ENCODE measurements at regions not wholly inside any gene's neighbourhood (a gene's known extent, or its start where the extent isn't known, plus 50 kb on each side); places are given as distances from the start of the nearest gene placed in this dataset.

GRCh38 chr3:5735896-5736295, 548.4 kb downstream of the EDEM1 start:
- Histone ChIP-seq H3K4me3 (ENCODE audit: low read length in 3 of 3) (no peak overlapping the region), H3K9me3 (ENCODE audit: control insufficient read depth in 2 of 3, insufficient read depth in 1 of 3, low read length in 3 of 3) (no peaks in the 10 kb centered on the region)
- TF ChIP-seq, protein P1, sequence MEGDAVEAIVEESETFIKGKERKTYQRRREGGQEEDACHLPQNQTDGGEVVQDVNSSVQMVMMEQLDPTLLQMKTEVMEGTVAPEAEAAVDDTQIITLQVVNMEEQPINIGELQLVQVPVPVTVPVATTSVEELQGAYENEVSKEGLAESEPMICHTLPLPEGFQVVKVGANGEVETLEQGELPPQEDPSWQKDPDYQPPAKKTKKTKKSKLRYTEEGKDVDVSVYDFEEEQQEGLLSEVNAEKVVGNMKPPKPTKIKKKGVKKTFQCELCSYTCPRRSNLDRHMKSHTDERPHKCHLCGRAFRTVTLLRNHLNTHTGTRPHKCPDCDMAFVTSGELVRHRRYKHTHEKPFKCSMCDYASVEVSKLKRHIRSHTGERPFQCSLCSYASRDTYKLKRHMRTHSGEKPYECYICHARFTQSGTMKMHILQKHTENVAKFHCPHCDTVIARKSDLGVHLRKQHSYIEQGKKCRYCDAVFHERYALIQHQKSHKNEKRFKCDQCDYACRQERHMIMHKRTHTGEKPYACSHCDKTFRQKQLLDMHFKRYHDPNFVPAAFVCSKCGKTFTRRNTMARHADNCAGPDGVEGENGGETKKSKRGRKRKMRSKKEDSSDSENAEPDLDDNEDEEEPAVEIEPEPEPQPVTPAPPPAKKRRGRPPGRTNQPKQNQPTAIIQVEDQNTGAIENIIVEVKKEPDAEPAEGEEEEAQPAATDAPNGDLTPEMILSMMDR (IDR thresholded peaks at IDR 0.05; ENCODE audit: borderline replicate concordance, extremely low read depth, insufficient read depth) = no peak

DNA sequence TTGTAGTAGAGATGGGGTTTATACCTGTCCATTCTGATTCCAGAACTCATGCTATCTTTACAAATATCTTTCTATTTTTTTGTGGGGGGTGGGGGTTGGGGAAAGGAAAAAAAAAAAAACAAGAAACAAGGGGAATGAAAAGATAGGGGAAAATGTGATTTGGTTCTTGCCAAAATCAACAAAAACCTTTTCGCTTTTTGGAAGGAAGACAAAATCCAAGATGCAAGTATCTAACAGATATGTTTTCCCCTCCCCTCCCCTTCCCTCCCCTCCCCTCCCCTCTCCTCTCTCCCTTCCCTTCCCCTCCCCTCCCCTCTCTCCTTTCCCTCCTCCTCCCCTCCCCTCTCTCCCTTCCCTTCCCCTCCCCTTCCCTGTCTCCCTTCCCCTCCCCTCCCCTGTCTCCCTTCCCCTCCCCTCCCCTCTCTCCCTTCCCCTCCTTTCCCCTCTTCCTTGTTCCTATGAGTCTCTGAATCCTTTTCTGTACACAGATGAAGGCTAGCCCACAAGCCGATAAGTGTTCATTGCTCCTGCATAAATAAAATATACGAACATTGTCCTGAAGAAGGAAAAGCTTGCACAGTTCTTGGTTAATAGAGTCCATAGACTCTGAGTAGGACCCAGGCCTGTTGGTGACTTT, 551.9 kb downstream of the EDEM1 start:
- intact Hi-C loops (cut with DNase I) = no loop called here
- Histone ChIP-seq H3K27ac (ENCODE audit: low read depth in 2 of 2, low read length in 2 of 2) (no peak overlapping the region), H3K27me3 (ENCODE audit: control insufficient read depth, insufficient read depth, low read length) (no peaks in the 10 kb centered on the region), H3K36me3 (ENCODE audit: control insufficient read depth in 2 of 3, insufficient read depth in 3 of 3, low read length in 3 of 3) (no peaks in the 10 kb centered on the region), H3K4me3 (ENCODE audit: low read length in 3 of 3) (no peak overlapping the region), H3K4me1 (ENCODE audit: control insufficient read depth in 2 of 3, insufficient read depth in 2 of 3, low read depth in 1 of 3, low read length in 3 of 3) (no peaks in the 10 kb centered on the region), H3K9me3 (ENCODE audit: control insufficient read depth in 2 of 3, insufficient read depth in 1 of 3, low read length in 3 of 3) (no peaks in the 10 kb centered on the region), H3K9ac (ENCODE audit: low read length in 3 of 3) (no peak overlapping the region)
- TF ChIP-seq, protein P1 (IDR thresholded peaks at IDR 0.05; ENCODE audit: borderline replicate concordance, extremely low read depth, insufficient read depth) = no peak
- no peak for FAIRE-seq
- DNase-seq = no peak

More at GRCh38 chr3:5735896-5736295, 548.4 kb downstream of the EDEM1 start:
- Histone ChIP-seq H3K36me3 (ENCODE audit: control insufficient read depth in 2 of 3, insufficient read depth in 3 of 3, low read length in 3 of 3) (no peaks in the 10 kb centered on the region), H3K27ac (ENCODE audit: low read depth in 2 of 2, low read length in 2 of 2) (no peak overlapping the region), H3K4me1 (ENCODE audit: control insufficient read depth in 2 of 3, insufficient read depth in 2 of 3, low read depth in 1 of 3, low read length in 3 of 3) (no peaks in the 10 kb centered on the region), H3K9ac (ENCODE audit: low read length in 3 of 3) (no peak overlapping the region), H3K27me3 (ENCODE audit: control insufficient read depth, insufficient read depth, low read length) (no peaks in the 10 kb centered on the region)
- DNase-seq (no peak), FAIRE-seq (no peak)
- intact Hi-C loops (cut with DNase I) = no loop called here

- FAIRE-seq = no peak
- no peak overlapping the region for H3K27ac ChIP-seq (ENCODE audit: low read depth in 2 of 2, low read length in 2 of 2)
- no peaks in the 10 kb centered on the region for H3K36me3 ChIP-seq (ENCODE audit: control insufficient read depth in 2 of 3, insufficient read depth in 3 of 3, low read length in 3 of 3)
- no peak overlapping the region for H3K9ac ChIP-seq (ENCODE audit: low read length in 3 of 3)
- H3K27me3 ChIP-seq (ENCODE audit: control insufficient read depth, insufficient read depth, low read length) = no peaks in the 10 kb centered on the region
- no peak overlapping the region for H3K4me3 ChIP-seq (ENCODE audit: low read length in 3 of 3)
- intact Hi-C loops (cut with DNase I) = no loop called here
- DNase-seq = no peak
- H3K9me3 ChIP-seq (ENCODE audit: control insufficient read depth in 2 of 3, insufficient read depth in 1 of 3, low read length in 3 of 3) = no peaks in the 10 kb centered on the region
- TF ChIP-seq, protein P1 (IDR thresholded peaks at IDR 0.05; ENCODE audit: borderline replicate concordance, extremely low read depth, insufficient read depth) = no peak
- no peaks in the 10 kb centered on the region for H3K4me1 ChIP-seq (ENCODE audit: control insufficient read depth in 2 of 3, insufficient read depth in 2 of 3, low read depth in 1 of 3, low read length in 3 of 3)
Observed at GRCh38 chr3:5739949-5740348, 552.4 kb downstream of the EDEM1 start.

DNA sequence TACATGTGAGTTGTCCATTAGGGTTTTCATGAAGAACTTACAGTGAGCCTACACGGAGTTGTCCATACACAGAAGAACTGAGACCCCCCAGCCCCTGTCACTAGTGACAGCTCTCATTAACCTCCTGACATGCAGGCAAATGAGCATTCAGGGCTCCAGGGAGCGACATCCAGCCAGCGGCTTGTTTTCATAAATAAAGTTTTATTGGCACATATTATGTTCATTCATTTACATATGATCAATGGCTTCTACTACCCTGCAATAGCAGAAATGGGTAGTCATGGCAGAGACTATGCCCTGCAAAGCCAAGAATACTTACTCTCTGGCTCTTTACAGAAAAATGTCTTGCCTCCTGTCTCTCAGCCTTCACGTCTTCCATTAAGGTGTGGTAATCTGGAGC, 553.5 kb downstream of the EDEM1 start:
- H3K4me3 ChIP-seq (ENCODE audit: low read length in 3 of 3) = no peak overlapping the region
- intact Hi-C loops (cut with DNase I) = no loop called here
- TF ChIP-seq, protein P1 (IDR thresholded peaks at IDR 0.05; ENCODE audit: borderline replicate concordance, extremely low read depth, insufficient read depth) = no peak
- no peak overlapping the region for H3K27ac ChIP-seq (ENCODE audit: low read depth in 2 of 2, low read length in 2 of 2)
- no peak overlapping the region for H3K9ac ChIP-seq (ENCODE audit: low read length in 3 of 3)
- FAIRE-seq = no peak
- no peaks in the 10 kb centered on the region for H3K27me3 ChIP-seq (ENCODE audit: control insufficient read depth, insufficient read depth, low read length)
- no peak for DNase-seq
- no peaks in the 10 kb centered on the region for H3K9me3 ChIP-seq (ENCODE audit: control insufficient read depth in 2 of 3, insufficient read depth in 1 of 3, low read length in 3 of 3)
- no peaks in the 10 kb centered on the region for H3K36me3 ChIP-seq (ENCODE audit: control insufficient read depth in 2 of 3, insufficient read depth in 3 of 3, low read length in 3 of 3)
- no peaks in the 10 kb centered on the region for H3K4me1 ChIP-seq (ENCODE audit: control insufficient read depth in 2 of 3, insufficient read depth in 2 of 3, low read depth in 1 of 3, low read length in 3 of 3)

Data from kidney (tissue), 13 donors.